ENCODE measurements at regions not wholly inside any gene's neighbourhood (a gene's known extent, or its start where the extent isn't known, plus 50 kb on each side); places are given as distances from the start of the nearest gene placed in this dataset.

- no peak for DNase-seq
Measured at GRCh38 chr4:151922811-151923210, 162.0 kb upstream of the GATB start.

GRCh38 chr4:151922306-151922705, 161.5 kb upstream of the GATB start:
- no peak for DNase-seq

GRCh38 chr4:151921811-151922210, 161.0 kb upstream of the GATB start:
- DNase-seq = no peak

GRCh38 chr4:151921386-151921785, 160.6 kb upstream of the GATB start:
- no peak for DNase-seq

GRCh38 chr4:151917145-151917734, 156.4 kb upstream of the GATB start:
- no peak for DNase-seq

GRCh38 chr4:151912632-151913031, 151.8 kb upstream of the GATB start:
- DNase-seq = no peak

- no peak for DNase-seq
Measured at GRCh38 chr4:151911970-151912369, 151.2 kb upstream of the GATB start.

- DNase-seq = no peak
Measured at GRCh38 chr4:151908734-151909497, 148.1 kb upstream of the GATB start.

GRCh38 chr4:151908201-151908600, 147.4 kb upstream of the GATB start:
- DNase-seq = no peak

- no peak for DNase-seq
Measured at GRCh38 chr4:151906438-151906837, 145.6 kb upstream of the GATB start.

- DNase-seq = no peak
Measured at GRCh38 chr4:151905197-151905596, 144.4 kb upstream of the GATB start.

- no peak for DNase-seq
Measured at GRCh38 chr4:151901631-151902030, 140.8 kb upstream of the GATB start.

- DNase-seq = no peak
Measured at GRCh38 chr4:151896880-151897279, 136.1 kb upstream of the GATB start.

- DNase-seq = no peak
Measured at GRCh38 chr4:151895671-151896070, 134.9 kb upstream of the GATB start.

- no peak for DNase-seq
Measured at GRCh38 chr4:151894246-151894645, 133.4 kb upstream of the GATB start.

- DNase-seq = no peak
Measured at GRCh38 chr4:151888367-151888866, 127.6 kb upstream of the GATB start.

- no peak for DNase-seq
Measured at GRCh38 chr4:151887816-151888180, 127.0 kb upstream of the GATB start.

- no peak for DNase-seq
Measured at GRCh38 chr4:151887031-151887815, 126.4 kb upstream of the GATB start.

GRCh38 chr4:151885123-151885522, 124.3 kb upstream of the GATB start:
- DNase-seq = no peak

GRCh38 chr4:151883747-151884146, 122.9 kb upstream of the GATB start:
- DNase-seq = no peak

- DNase-seq = no peak
Measured at GRCh38 chr4:151882072-151882803, 121.4 kb upstream of the GATB start.

GRCh38 chr4:151879705-151880445, 119.1 kb upstream of the GATB start:
- no peak for DNase-seq
